ENCODE measurements at regions not wholly inside any gene's neighbourhood (a gene's known extent, or its start where the extent isn't known, plus 50 kb on each side); places are given as distances from the start of the nearest gene placed in this dataset.

- intact Hi-C loops (cut with micrococcal nuclease): no loop called here
- no TSS peak for BruUV-seq (replicated peaks)
- TF ChIP-seq CTCF (IDR thresholded peaks at IDR 0.05; ENCODE audit: unreplicated experiment): no peak
Measured at GRCh38 chr19:28989739-28990138, 223.2 kb downstream of the UQCRFS1 start.

GRCh38 chr19:28988066-28988465, 224.9 kb downstream of the UQCRFS1 start:
- CTCF ChIA-PET: no interaction called here
- H3K9me3 Mint-ChIP-seq (ENCODE audit: unreplicated experiment): peaks cover 34% of the 10 kb centered on the region
- TF ChIP-seq CTCF (IDR thresholded peaks at IDR 0.05; ENCODE audit: unreplicated experiment): no peak
- intact Hi-C loops (cut with micrococcal nuclease): no loop called here
- H3K27me3 Mint-ChIP-seq (ENCODE audit: insufficient read depth, unreplicated experiment): no peaks in the 10 kb centered on the region
- POLR2A ChIA-PET: no interaction called here
- no TSS peak for BruUV-seq (replicated peaks)
- no peak overlapping the region for H3K27ac Mint-ChIP-seq (ENCODE audit: low read depth, unreplicated experiment)
- H3K36me3 Mint-ChIP-seq (ENCODE audit: insufficient read depth, unreplicated experiment): no peaks in the 10 kb centered on the region
- no peak for DNase-seq (ENCODE audit: unreplicated experiment)
- no peaks in the 10 kb centered on the region for H3K4me1 Mint-ChIP-seq (ENCODE audit: insufficient read depth, unreplicated experiment)
- no peak overlapping the region for H3K4me3 Mint-ChIP-seq (ENCODE audit: unreplicated experiment)

More at GRCh38 chr19:28989739-28990138, 223.2 kb downstream of the UQCRFS1 start:
- DNase-seq (ENCODE audit: unreplicated experiment): no peak
- no peaks in the 10 kb centered on the region for H3K27me3 Mint-ChIP-seq (ENCODE audit: insufficient read depth, unreplicated experiment)
- no peak overlapping the region for H3K4me3 Mint-ChIP-seq (ENCODE audit: unreplicated experiment)
- no peak overlapping the region for H3K27ac Mint-ChIP-seq (ENCODE audit: low read depth, unreplicated experiment)
- H3K36me3 Mint-ChIP-seq (ENCODE audit: insufficient read depth, unreplicated experiment): no peaks in the 10 kb centered on the region
- H3K4me1 Mint-ChIP-seq (ENCODE audit: insufficient read depth, unreplicated experiment): no peaks in the 10 kb centered on the region
- POLR2A ChIA-PET: no interaction called here
- CTCF ChIA-PET: no interaction called here
- peaks cover 34% of the 10 kb centered on the region for H3K9me3 Mint-ChIP-seq (ENCODE audit: unreplicated experiment)

- Mint-ChIP-seq H3K27me3 (ENCODE audit: insufficient read depth, unreplicated experiment) (no peaks in the 10 kb centered on the region), H3K4me3 (ENCODE audit: unreplicated experiment) (no peak overlapping the region), H3K36me3 (ENCODE audit: insufficient read depth, unreplicated experiment) (no peaks in the 10 kb centered on the region), H3K9me3 (ENCODE audit: unreplicated experiment) (peaks cover 40% of the 10 kb centered on the region), H3K4me1 (ENCODE audit: insufficient read depth, unreplicated experiment) (no peaks in the 10 kb centered on the region), H3K27ac (ENCODE audit: low read depth, unreplicated experiment) (no peak overlapping the region)
- CTCF ChIA-PET: no interaction called here
- POLR2A ChIA-PET: no interaction called here
- intact Hi-C loops (cut with micrococcal nuclease): no loop called here
- DNase-seq (ENCODE audit: unreplicated experiment): no peak
- no TSS peak for BruUV-seq (replicated peaks)
- TF ChIP-seq CTCF (IDR thresholded peaks at IDR 0.05; ENCODE audit: unreplicated experiment): no peak
Measured at GRCh38 chr19:28987177-28987576, 225.8 kb downstream of the UQCRFS1 start.

GRCh38 chr19:28985201-28985600, 227.8 kb downstream of the UQCRFS1 start:
- Mint-ChIP-seq H3K4me1 (ENCODE audit: insufficient read depth, unreplicated experiment) (no peaks in the 10 kb centered on the region), H3K36me3 (ENCODE audit: insufficient read depth, unreplicated experiment) (no peaks in the 10 kb centered on the region), H3K27me3 (ENCODE audit: insufficient read depth, unreplicated experiment) (no peaks in the 10 kb centered on the region), H3K4me3 (ENCODE audit: unreplicated experiment) (no peak overlapping the region), H3K27ac (ENCODE audit: low read depth, unreplicated experiment) (no peak overlapping the region), H3K9me3 (ENCODE audit: unreplicated experiment) (peaks cover 53% of the 10 kb centered on the region)
- DNase-seq (ENCODE audit: unreplicated experiment): no peak
- TF ChIP-seq CTCF (IDR thresholded peaks at IDR 0.05; ENCODE audit: unreplicated experiment): no peak
- BruUV-seq (replicated peaks): no TSS peak
- ChIA-PET CTCF (no interaction called here), POLR2A (no interaction called here)
- intact Hi-C loops (cut with micrococcal nuclease): no loop called here
